Kidney (tissue), 13 donors: ENCODE measurements at regions not wholly inside any gene's neighbourhood (a gene's known extent, or its start where the extent isn't known, plus 50 kb on each side); places are given as distances from the start of the nearest gene placed in this dataset.
"Not testable (repeated sequence)": the region's sequence is repeated elsewhere in the genome, so short reads cannot be mapped to it uniquely, and the experiment has no call there.

ENCODE experiments used
- DNase-seq, 5 donors: peaks; one replicate each; pipeline ENCODE4 v3.0.0-alpha.2; 2013 to 2020
- FAIRE-seq: peaks from 2 replicates; lab custom pipeline; 2012; peaks lifted over from hg19 to GRCh38; lab: Jason Lieb, UNC
- H3K27ac ChIP-seq, 2 donors: one replicate each; pipeline ENCODE4 v1.7.0; 2013; ENCODE audit warnings: low read depth in 2 of 2, low read length in 2 of 2, inconsistent platforms in 1 of 2
- H3K27me3 ChIP-seq: one replicate; pipeline ENCODE4 v1.7.1; 2013; ENCODE audit warnings: low read length, inconsistent platforms; ENCODE audit not compliant: control insufficient read depth, insufficient read depth
- H3K36me3 ChIP-seq, 3 donors: one replicate each; pipeline versions ENCODE4 v1.7.0 to v1.7.1; 2013; ENCODE audit warnings: low read length in 3 of 3, control low read depth in 1 of 3, inconsistent platforms in 1 of 3; ENCODE audit not compliant: insufficient read depth in 3 of 3, control insufficient read depth in 2 of 3
- H3K4me1 ChIP-seq, 3 donors: one replicate each; pipeline versions ENCODE4 v1.7.0 to v1.7.1; 2013; ENCODE audit warnings: low read length in 3 of 3, inconsistent platforms in 1 of 3, low read depth in 1 of 3; ENCODE audit not compliant: control insufficient read depth in 2 of 3, insufficient read depth in 2 of 3
- H3K4me3 ChIP-seq, 3 donors: one replicate each; pipeline versions ENCODE4 v1.7.0 to v1.8.1; 2013; ENCODE audit warnings: low read length in 3 of 3, control low read depth in 1 of 3, inconsistent platforms in 1 of 3
- H3K9ac ChIP-seq, 3 donors: one replicate each; pipeline versions ENCODE4 v1.7.0 to v1.7.1; 2013; ENCODE audit warnings: low read length in 3 of 3, control low read depth in 1 of 3, inconsistent platforms in 1 of 3
- H3K9me3 ChIP-seq, 3 donors: one replicate each; pipeline versions ENCODE4 v1.7.0 to v1.7.1; 2013; ENCODE audit warnings: low read length in 3 of 3, control low read depth in 1 of 3, inconsistent platforms in 1 of 3; ENCODE audit not compliant: control insufficient read depth in 2 of 3, insufficient read depth in 1 of 3
- intact Hi-C: fragments of 100-400 bp; cut with DNase I; formaldehyde crosslinking; loops from one replicate; pipeline ENCODE4 v1.11.1; 2022
- TF ChIP-seq, protein P1 (sequence below): IDR thresholded peaks from 3 replicates; pipeline ENCODE4 v1.5.1; 2012; ENCODE audit warnings: mild to moderate bottlenecking, moderate library complexity, borderline replicate concordance; ENCODE audit not compliant: insufficient read depth; ENCODE audit errors: extremely low read depth
- donor health status: control.
- donor health status: control.
- donor health status: control.
- donor health status: control.
- donor health status: control.
- donor health status: DM: yes; HTN: yes; CAD: no.
- donor health status: Normal renal cell carcinoma (clear cell type).

GRCh38 chr2:142741764-142742269 lies 135.6 kb upstream of the KYNU start:
- H3K36me3 ChIP-seq = no peaks in the 10 kb centered on the region
- TF ChIP-seq, protein P1, sequence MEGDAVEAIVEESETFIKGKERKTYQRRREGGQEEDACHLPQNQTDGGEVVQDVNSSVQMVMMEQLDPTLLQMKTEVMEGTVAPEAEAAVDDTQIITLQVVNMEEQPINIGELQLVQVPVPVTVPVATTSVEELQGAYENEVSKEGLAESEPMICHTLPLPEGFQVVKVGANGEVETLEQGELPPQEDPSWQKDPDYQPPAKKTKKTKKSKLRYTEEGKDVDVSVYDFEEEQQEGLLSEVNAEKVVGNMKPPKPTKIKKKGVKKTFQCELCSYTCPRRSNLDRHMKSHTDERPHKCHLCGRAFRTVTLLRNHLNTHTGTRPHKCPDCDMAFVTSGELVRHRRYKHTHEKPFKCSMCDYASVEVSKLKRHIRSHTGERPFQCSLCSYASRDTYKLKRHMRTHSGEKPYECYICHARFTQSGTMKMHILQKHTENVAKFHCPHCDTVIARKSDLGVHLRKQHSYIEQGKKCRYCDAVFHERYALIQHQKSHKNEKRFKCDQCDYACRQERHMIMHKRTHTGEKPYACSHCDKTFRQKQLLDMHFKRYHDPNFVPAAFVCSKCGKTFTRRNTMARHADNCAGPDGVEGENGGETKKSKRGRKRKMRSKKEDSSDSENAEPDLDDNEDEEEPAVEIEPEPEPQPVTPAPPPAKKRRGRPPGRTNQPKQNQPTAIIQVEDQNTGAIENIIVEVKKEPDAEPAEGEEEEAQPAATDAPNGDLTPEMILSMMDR = no peak
- no peaks in the 10 kb centered on the region for H3K27me3 ChIP-seq
- H3K4me1 ChIP-seq = no peaks in the 10 kb centered on the region
- H3K9me3 ChIP-seq = no peaks in the 10 kb centered on the region
- no peak for FAIRE-seq
- no peak overlapping the region for H3K27ac ChIP-seq
- intact Hi-C loops = no loop called here
- DNase-seq = no peak
- H3K4me3 ChIP-seq = no peak overlapping the region
- H3K9ac ChIP-seq = no peak overlapping the region

DNA sequence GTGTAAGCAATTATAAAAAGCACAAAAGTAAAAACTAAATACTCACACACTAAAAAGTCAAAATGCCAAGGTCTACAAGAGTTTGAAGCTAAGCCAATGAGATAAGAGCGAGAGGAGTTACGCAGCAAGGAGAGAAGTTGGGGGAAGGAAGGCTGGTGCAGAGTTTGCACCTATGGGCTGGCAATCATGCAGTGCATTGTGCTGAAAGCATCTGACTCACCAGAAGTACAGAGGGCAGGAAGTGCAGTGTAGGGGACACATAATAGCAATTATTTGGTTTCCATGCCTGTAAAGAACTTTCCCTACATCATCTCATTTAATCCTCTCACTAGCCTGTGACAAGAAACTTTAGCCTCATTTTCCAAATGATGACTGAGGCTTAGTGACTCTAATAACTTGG lies 142.7 kb upstream of the KYNU start:
- FAIRE-seq (no peak), DNase-seq (no peak)
- TF ChIP-seq, protein P1 = no peak
- H3K4me3 ChIP-seq = no peak overlapping the region
- H3K27me3 ChIP-seq = no peaks in the 10 kb centered on the region
- H3K4me1 ChIP-seq = no peaks in the 10 kb centered on the region
- no peaks in the 10 kb centered on the region for H3K36me3 ChIP-seq
- no peak overlapping the region for H3K27ac ChIP-seq
- no peaks in the 10 kb centered on the region for H3K9me3 ChIP-seq
- no peak overlapping the region for H3K9ac ChIP-seq
- intact Hi-C loops = no loop called here

DNA sequence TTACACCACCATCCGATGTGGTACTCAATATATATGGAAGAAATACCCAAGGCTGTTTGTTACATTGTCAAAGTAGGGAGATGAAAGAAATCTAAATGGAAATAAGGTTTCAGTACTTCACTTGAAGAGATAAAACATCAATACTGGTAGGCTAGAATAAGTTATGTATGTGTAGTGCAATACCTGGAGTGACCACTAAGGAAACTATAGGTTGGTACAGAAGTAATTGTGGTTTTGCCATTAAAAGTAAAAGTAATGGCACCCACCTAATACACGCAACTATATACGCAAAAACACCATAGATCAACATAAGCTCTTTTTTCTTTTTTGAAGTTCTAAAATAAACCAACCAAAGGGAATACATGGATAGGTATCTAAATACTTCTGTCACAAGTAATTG lies 143.2 kb upstream of the KYNU start:
- intact Hi-C loops = no loop called here
- no peak for FAIRE-seq
- DNase-seq = no peak
- no peak overlapping the region for H3K4me3 ChIP-seq
- H3K4me1 ChIP-seq = no peaks in the 10 kb centered on the region
- TF ChIP-seq, protein P1 = no peak
- no peaks in the 10 kb centered on the region for H3K36me3 ChIP-seq
- H3K27ac ChIP-seq = no peak overlapping the region
- H3K27me3 ChIP-seq = no peaks in the 10 kb centered on the region
- no peaks in the 10 kb centered on the region for H3K9me3 ChIP-seq
- no peak overlapping the region for H3K9ac ChIP-seq

DNA sequence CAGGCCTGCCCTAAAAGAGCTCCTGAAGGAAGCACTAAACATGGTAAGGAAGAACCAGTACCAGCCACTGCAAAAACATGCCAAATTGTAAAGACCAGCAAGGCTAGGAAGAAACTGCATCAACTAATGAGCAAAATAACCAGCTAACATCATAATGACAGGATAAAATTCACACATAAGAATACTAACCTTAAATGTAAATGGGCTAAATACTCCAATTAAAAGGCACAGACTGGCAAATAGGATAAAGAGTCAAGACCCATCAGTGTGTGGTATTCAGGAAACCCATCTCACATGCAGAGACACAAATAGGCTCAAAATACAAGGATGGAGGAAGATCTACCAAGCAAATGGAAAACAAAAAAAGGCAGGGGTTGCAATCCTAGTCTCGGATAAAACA lies 147.7 kb upstream of the KYNU start:
- H3K27ac ChIP-seq, H3K36me3 ChIP-seq, H3K27me3 ChIP-seq, DNase-seq, H3K9me3 ChIP-seq, H3K9ac ChIP-seq, intact Hi-C loops, H3K4me1 ChIP-seq, H3K4me3 ChIP-seq, FAIRE-seq: not testable (repeated sequence)

GRCh38 chr2:142727821-142728478 lies 149.5 kb upstream of the KYNU start:
- H3K4me1 ChIP-seq, FAIRE-seq, H3K27ac ChIP-seq, H3K4me3 ChIP-seq, H3K36me3 ChIP-seq, H3K27me3 ChIP-seq, intact Hi-C loops, H3K9me3 ChIP-seq, H3K9ac ChIP-seq: not testable (repeated sequence)
- DNase-seq = peak in 1 of 5 donors; percentile 46
